H1 (cell line): ENCODE measurements at regions not wholly inside any gene's neighbourhood (a gene's known extent, or its start where the extent isn't known, plus 50 kb on each side); places are given as distances from the start of the nearest gene placed in this dataset.

Source experiments
- CTCF ChIA-PET: fragments of 300-600 bp; sonication (Branson Sonifier 250); formaldehyde crosslinking; loops from one replicate; lab custom pipeline; 2021; ENCODE audit not compliant: partially characterized antibody; lab: Charles Lee
- POLR2A ChIA-PET: fragments of 300-600 bp; sonication (Branson Sonifier 250); formaldehyde crosslinking; loops from one replicate; lab custom pipeline; 2021; ENCODE audit warnings: inconsistent platforms; ENCODE audit not compliant: partially characterized antibody; lab: Charles Lee
- DNase-seq, 2 experiments: peaks; one replicate each; pipeline versions ENCODE4 v3.0.0 to v3.0.0-alpha.2; 2010 to 2022; ENCODE audit warnings: low spot score in 2 of 2, low read depth in 1 of 2, mixed read lengths in 1 of 2
- FAIRE-seq: peaks from 2 replicates; lab custom pipeline; 2011; peaks lifted over from hg19 to GRCh38; lab: Jason Lieb, UNC
- H2AFZ ChIP-seq: 2 replicates; pipeline ENCODE4 v1.8.1; 2012; ENCODE audit warnings: low read length, inconsistent platforms
- H2AK5ac ChIP-seq: 2 replicates; pipeline ENCODE4 v1.6.1; 2013; ENCODE audit warnings: low read depth, low read length
- H2BK120ac ChIP-seq: replicated peaks from 2 replicates; pipeline ENCODE3; 2013; ENCODE audit warnings: low read depth, low read length, inconsistent platforms
- H2BK12ac ChIP-seq: 2 replicates; pipeline ENCODE4 v1.6.1; 2013; ENCODE audit warnings: low read depth, low read length
- H2BK15ac ChIP-seq: 2 replicates; pipeline ENCODE4 v1.6.1; 2013; ENCODE audit warnings: low read length
- H2BK20ac ChIP-seq: 2 replicates; pipeline ENCODE4 v1.6.1; 2013; ENCODE audit warnings: low read length
- H2BK5ac ChIP-seq: 2 replicates; pipeline ENCODE4 v1.6.1; 2013; ENCODE audit warnings: low read depth, low read length
- H3K14ac ChIP-seq: 2 replicates; pipeline ENCODE4 v1.6.1; 2013; ENCODE audit warnings: inconsistent platforms; ENCODE audit not compliant: insufficient read length
- H3K18ac ChIP-seq: 2 replicates; pipeline ENCODE4 v1.6.1; 2013; ENCODE audit warnings: low read length; ENCODE audit errors: extremely low read depth
- H3K23ac ChIP-seq: 2 replicates; pipeline ENCODE4 v1.6.1; 2013; ENCODE audit warnings: inconsistent platforms; ENCODE audit not compliant: insufficient read length
- H3K23me2 ChIP-seq: 2 replicates; pipeline ENCODE4 v1.6.1; 2013; ENCODE audit warnings: low read depth, low read length
- H3K27ac ChIP-seq: 2 replicates; pipeline ENCODE4 v1.6.1; 2011; ENCODE audit warnings: low read depth, low read length, inconsistent platforms
- H3K27me3 ChIP-seq, 4 experiments: replicated peaks in 1 of 4; 1 replicate in 1 of 4; 2 replicates in 3 of 4; pipeline versions ENCODE4 v1.6.1 to v1.8.1; 2011 to 2013; ENCODE audit warnings: low read length in 3 of 4, mild to moderate bottlenecking in 3 of 4, inconsistent platforms in 2 of 4, mixed read lengths in 2 of 4, moderate library complexity in 1 of 4; ENCODE audit not compliant: control insufficient read depth in 3 of 4, insufficient read depth in 3 of 4; ENCODE audit errors: extremely low read depth in 1 of 4
- H3K36me3 ChIP-seq, 4 experiments: 2 replicates each; pipeline versions ENCODE4 v1.6.1 to v1.8.1; 2011 to 2013; ENCODE audit warnings: mild to moderate bottlenecking in 4 of 4, low read length in 3 of 4, moderate library complexity in 2 of 4, control low read depth in 1 of 4, inconsistent platforms in 1 of 4; ENCODE audit not compliant: insufficient read depth in 4 of 4, control insufficient read depth in 2 of 4
- H3K4ac ChIP-seq: replicated peaks from 2 replicates; pipeline ENCODE3; 2013; ENCODE audit warnings: low read length, low read depth, mixed read lengths, inconsistent platforms; ENCODE audit not compliant: insufficient read length
- H3K4me1 ChIP-seq, 4 experiments: replicated peaks in 1 of 4; 1 replicate in 1 of 4; 2 replicates in 3 of 4; pipeline versions ENCODE4 v1.6.1 to v1.8.1; 2011 to 2013; ENCODE audit warnings: low read length in 3 of 4, inconsistent platforms in 2 of 4, mixed read lengths in 1 of 4; ENCODE audit not compliant: insufficient read depth in 4 of 4, control insufficient read depth in 3 of 4
- H3K4me2 ChIP-seq, 2 experiments: 2 replicates each; pipeline versions ENCODE4 v1.6.1 to v1.8.1; 2011 to 2013; ENCODE audit warnings: low read depth in 2 of 2, low read length in 2 of 2, control low read depth in 1 of 2, inconsistent platforms in 1 of 2, mild to moderate bottlenecking in 1 of 2; ENCODE audit not compliant: insufficient read depth in 1 of 2
- H3K4me3 ChIP-seq, 4 experiments: fragments of 200-600, 300-600 bp in 1 of 4; sonication (generic), shearing (Covaris generic), sonication (Bioruptor Twin) in 1 of 4; 2 replicates each; pipeline versions ENCODE4 v1.5.1 to v1.8.1; 2011 to 2016; ENCODE audit warnings: low read length in 4 of 4, low read depth in 3 of 4, control low read depth in 2 of 4, inconsistent platforms in 2 of 4, mild to moderate bottlenecking in 2 of 4, mixed read lengths in 1 of 4, moderate library complexity in 1 of 4; ENCODE audit not compliant: insufficient read depth in 2 of 4; ENCODE audit errors: extremely low read depth in 1 of 4
- H3K56ac ChIP-seq: replicated peaks from 2 replicates; pipeline ENCODE3; 2013; ENCODE audit warnings: low read depth, mild to moderate bottlenecking, mixed read lengths, low read length, inconsistent platforms; ENCODE audit not compliant: insufficient read length
- H3K79me1 ChIP-seq: 2 replicates; pipeline ENCODE4 v1.6.1; 2013; ENCODE audit warnings: low read depth, low read length, control low read depth
- H3K79me2 ChIP-seq, 2 experiments: 2 replicates each; pipeline versions ENCODE4 v1.6.1 to v1.8.1; 2012 to 2013; ENCODE audit warnings: low read length in 2 of 2, mild to moderate bottlenecking in 2 of 2, inconsistent platforms in 1 of 2; ENCODE audit not compliant: insufficient read depth in 2 of 2, control insufficient read depth in 1 of 2
- H3K9ac ChIP-seq, 4 experiments: replicated peaks in 1 of 4; 1 replicate in 1 of 4; 2 replicates in 3 of 4; pipeline versions ENCODE4 v1.6.1 to v1.8.1; 2011 to 2013; ENCODE audit warnings: low read depth in 3 of 4, low read length in 3 of 4, control low read depth in 2 of 4, mild to moderate bottlenecking in 2 of 4, moderate library complexity in 2 of 4, inconsistent platforms in 1 of 4; ENCODE audit errors: extremely low read depth in 1 of 4
- H3K9me3 ChIP-seq, 2 experiments: 2 replicates each; pipeline versions ENCODE4 v1.6.1 to v1.8.1; 2012 to 2013; ENCODE audit warnings: mild to moderate bottlenecking in 2 of 2, moderate library complexity in 2 of 2, control low read depth in 1 of 2, inconsistent platforms in 1 of 2, low read depth in 1 of 2, low read length in 1 of 2, mixed read lengths in 1 of 2; ENCODE audit not compliant: insufficient read depth in 2 of 2
- H4K20me1 ChIP-seq, 2 experiments: replicated peaks in 1 of 2; 2 replicates each; pipeline versions ENCODE3 to v1.8.1; 2011 to 2013; ENCODE audit warnings: inconsistent platforms in 2 of 2, low read length in 2 of 2, mild to moderate bottlenecking in 1 of 2; ENCODE audit not compliant: insufficient read depth in 2 of 2, control insufficient read depth in 1 of 2
- H4K5ac ChIP-seq: 2 replicates; pipeline ENCODE4 v1.6.1; 2013; ENCODE audit warnings: low read length, low read depth, mixed read lengths, inconsistent platforms; ENCODE audit not compliant: insufficient read length
- H4K8ac ChIP-seq: 2 replicates; pipeline ENCODE4 v1.8.0; 2013; ENCODE audit warnings: mild to moderate bottlenecking, moderate library complexity, low read length, inconsistent platforms; ENCODE audit not compliant: insufficient read depth; ENCODE audit errors: extremely low read depth
- H4K91ac ChIP-seq: replicated peaks from 2 replicates; pipeline ENCODE3; 2013; ENCODE audit warnings: low read length, mixed read lengths, inconsistent platforms; ENCODE audit not compliant: insufficient read length
- BCL11A ChIP-seq, 2 experiments: IDR thresholded peaks; one replicate each; pipeline ENCODE4 v1.6.1; 2011; ENCODE audit warnings: low read depth in 2 of 2, low read length in 2 of 2, mild to moderate bottlenecking in 2 of 2
- CREB1 ChIP-seq: IDR thresholded peaks from 2 replicates; pipeline ENCODE4 v1.6.1; 2012; ENCODE audit warnings: inconsistent platforms
- CTBP2 ChIP-seq: IDR thresholded peaks from 2 replicates; pipeline ENCODE4 v1.7.0; 2011; ENCODE audit warnings: borderline replicate concordance, mild to moderate bottlenecking, moderate library complexity, mixed read lengths, low read length; ENCODE audit not compliant: insufficient read depth, insufficient read length
- EP300 ChIP-seq, 2 experiments: IDR thresholded peaks; 1 replicate in 1 of 2; 2 replicates in 1 of 2; pipeline ENCODE4 v1.6.1; 2011 to 2012; ENCODE audit warnings: low read depth in 2 of 2, low read length in 2 of 2, mild to moderate bottlenecking in 2 of 2, borderline replicate concordance in 1 of 2, inconsistent platforms in 1 of 2, moderate library complexity in 1 of 2
- EZH2 ChIP-seq: fragments of 200-600 bp; sonication (generic); IDR thresholded peaks from 2 replicates; pipeline ENCODE4 v1.7.1; 2012; ENCODE audit warnings: low read depth, mild to moderate bottlenecking, moderate library complexity, low read length, inconsistent platforms; ENCODE audit not compliant: severe bottlenecking
- GTF2F1 ChIP-seq: IDR thresholded peaks from 2 replicates; pipeline ENCODE4 v1.6.1; 2012; ENCODE audit warnings: low read depth, low read length, improper control_type of control experiment, borderline replicate concordance
- NANOG ChIP-seq: IDR thresholded peaks from 2 replicates; pipeline ENCODE4 v1.6.1; 2011; ENCODE audit warnings: low read length, low read depth, mild to moderate bottlenecking, inconsistent platforms; ENCODE audit not compliant: insufficient read depth, poor library complexity, severe bottlenecking
- POU5F1 ChIP-seq: IDR thresholded peaks from 2 replicates; pipeline ENCODE4 v1.6.1; 2011; ENCODE audit warnings: low read depth, mild to moderate bottlenecking, low read length, moderate library complexity
- RFX5 ChIP-seq: IDR thresholded peaks from 2 replicates; pipeline ENCODE4 v1.6.1; 2011; ENCODE audit warnings: low read depth, low read length, improper control_type of control experiment, borderline replicate concordance
- SIRT6 ChIP-seq: IDR thresholded peaks from one replicate; pipeline ENCODE4 v1.7.1; 2012; ENCODE audit warnings: low read length, inconsistent platforms
- SP1 ChIP-seq: IDR thresholded peaks from 2 replicates; pipeline ENCODE4 v1.6.1; 2011; ENCODE audit warnings: low read depth, low read length
- TBP ChIP-seq: IDR thresholded peaks from 2 replicates; pipeline ENCODE4 v1.6.1; 2011; ENCODE audit warnings: low read depth, low read length, improper control_type of control experiment
- TCF12 ChIP-seq: IDR thresholded peaks from 2 replicates; pipeline ENCODE4 v1.6.1; 2011; ENCODE audit warnings: low read depth, mild to moderate bottlenecking, low read length
- WGBS, 2 experiments: shearing (Covaris generic) in 1 of 2; methylation state at CpG; one replicate each; pipeline versions ENCODE4 v1.1.6 to v1.1.7; 2013 to 2015; ENCODE audit warnings: low lambda C conversion rate in 2 of 2, mixed read lengths in 2 of 2, inconsistent platforms in 1 of 2, low coverage in 1 of 2, missing lambda C conversion rate in 1 of 2; ENCODE audit not compliant: insufficient replicate concordance in 2 of 2, insufficient coverage in 1 of 2, insufficient read length in 1 of 2; ENCODE audit errors: extremely low coverage in 1 of 2, missing lambda C conversion rate in 1 of 2; 5-methylcytosine and 5-hydroxymethylcytosine counted together

DNA sequence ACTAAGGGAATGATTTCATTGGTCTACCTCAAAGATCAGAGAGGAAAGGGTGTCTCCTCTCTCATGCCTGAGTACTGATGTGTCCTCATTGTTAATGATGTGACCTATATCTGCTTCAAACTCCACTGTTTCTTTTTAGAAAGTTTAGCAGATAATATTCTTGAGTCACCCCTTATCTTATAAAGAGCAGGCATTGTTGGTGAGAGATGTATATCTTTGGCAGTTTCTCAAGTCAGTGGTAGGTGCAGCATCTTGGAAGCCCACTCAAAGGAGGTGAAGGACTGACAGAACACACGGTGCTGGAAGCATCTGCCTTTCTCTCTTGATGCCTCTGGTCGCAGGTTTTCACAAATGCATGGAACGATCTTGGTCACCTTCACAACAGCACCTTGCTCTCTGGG lies 71.2 kb downstream of the ZNF518B start:
- no peak for FAIRE-seq
- TF ChIP-seq CREB1 (no peak), TCF12 (no peak), BCL11A (IDR thresholded peaks at IDR 0.05; ENCODE audit: low read depth in 2 of 2, low read length in 2 of 2) (no peak), GTF2F1 (no peak), RFX5 (no peak), EP300 (IDR thresholded peaks at IDR 0.05; ENCODE audit: borderline replicate concordance in 1 of 2, low read depth in 2 of 2, low read length in 2 of 2) (no peak), EZH2 (no peak), SP1 (no peak), TBP (no peak), CTBP2 (no peak), POU5F1 (no peak), NANOG (no peak), SIRT6 (no peak)

More for the DNA sequence above, 71.2 kb downstream of the ZNF518B start:
- Histone ChIP-seq H3K9me3 (no peaks in the 10 kb centered on the region), H2BK5ac (no peak overlapping the region), H3K4me2 (no peak overlapping the region), H3K23me2 (no peaks in the 10 kb centered on the region), H3K4me1 (peaks cover 0 to 7% (median 0%) of the 10 kb centered on the region in 4 experiments; a peak in 3 of 7 replicates), H3K56ac (no peak overlapping the region), H2BK12ac (no peak overlapping the region), H2BK15ac (no peak overlapping the region), H3K23ac (no peak overlapping the region), H3K14ac (no peak overlapping the region), H2AK5ac (no peak overlapping the region), H2AFZ (no peak overlapping the region), H3K9ac (no peak overlapping the region), H2BK20ac (no peak overlapping the region), H3K36me3 (no peaks in the 10 kb centered on the region), H3K79me1 (no peaks in the 10 kb centered on the region), H3K18ac (no peak overlapping the region), H3K79me2 (no peaks in the 10 kb centered on the region), H3K4ac (no peak overlapping the region), H3K27ac (no peak overlapping the region), H3K27me3 (no peaks in the 10 kb centered on the region; a peak in 1 of 7 replicates), H4K8ac (no peak overlapping the region), H4K20me1 (no peaks in the 10 kb centered on the region), H4K91ac (no peak overlapping the region), H3K4me3 (no peak overlapping the region), H2BK120ac (no peak overlapping the region), H4K5ac (no peak overlapping the region)
- no peak for DNase-seq
- WGBS, 2 experiments: 90% methylated on average over 3 of the region's 3 CpGs; no CpG with 5 or more reads in 1 of the 2 experiments
- ChIA-PET POLR2A (no interaction called here), CTCF (interaction anchor here (1.0 to 1.1 kb wide), 2 partner anchors 18 to 245 kb away, joined by 3 to 5 read pairs; no protein-coding TSS in a partner anchor)
